HepG2 (cell line): ENCODE measurements at regions not wholly inside any gene's neighbourhood (a gene's known extent, or its start where the extent isn't known, plus 50 kb on each side); places are given as distances from the start of the nearest gene placed in this dataset.

Experiments
- ATAC-seq: fragments of 200-7000 bp; cut with Tn5 transposase; 3 replicates; pipeline ENCODE4 v1.9.1; 2020; ENCODE audit warnings: mild to moderate bottlenecking, moderate library complexity
- BruUV-seq: library from RNA; stranded (reverse); fragments of 400-500 nt; replicated peaks from 2 replicates; lab custom pipeline; 2021; lab: Mats Ljungman, UMichigan
- CTCF ChIA-PET: fragments of 300-600 bp; formaldehyde crosslinking; extraction: SDS; loops from one replicate; lab custom pipeline; 2021; ENCODE audit warnings: low total read pairs, inconsistent platforms, low intra/inter-chr PET ratio; lab: Yijun Ruan, JAX
- POLR2A ChIA-PET: fragments of 350-600 bp; sonication (Branson Sonifier 250); formaldehyde crosslinking; loops from one replicate; lab custom pipeline; 2020; ENCODE audit warnings: antibody characterized with exemption, inconsistent platforms; lab: Yijun Ruan, JAX
- DNase-seq: peaks from one replicate; pipeline ENCODE4 v3.0.0-alpha.2; 2015; ENCODE audit warnings: low spot score
- FAIRE-seq: peaks from 3 replicates; lab custom pipeline; 2011; peaks lifted over from hg19 to GRCh38; lab: Jason Lieb, UNC
- H2AFZ ChIP-seq: one replicate; pipeline ENCODE4 v1.6.1; 2011; ENCODE audit warnings: low read length, inconsistent platforms
- H3K27ac ChIP-seq: fragments of 300-600 bp; 3 replicates; pipeline ENCODE4 v1.8.0; 2011; ENCODE audit warnings: mixed run types, mild to moderate bottlenecking, mixed read lengths, low read length, inconsistent platforms; ENCODE audit not compliant: insufficient read depth; ENCODE audit errors: extremely low read length
- H3K27me3 ChIP-seq, 2 experiments: fragments of 200-600 bp in 1 of 2; 2 replicates in 1 of 2; 3 replicates in 1 of 2; pipeline versions ENCODE4 v1.6.0 to v1.8.0; 2011; ENCODE audit warnings: low read length in 2 of 2, mild to moderate bottlenecking in 2 of 2, moderate library complexity in 2 of 2, inconsistent platforms in 1 of 2; ENCODE audit not compliant: insufficient read depth in 2 of 2, control insufficient read depth in 1 of 2
- H3K36me3 ChIP-seq, 2 experiments: fragments of 200-600 bp in 1 of 2; replicated peaks in 1 of 2; 2 replicates in 1 of 2; 3 replicates in 1 of 2; pipeline versions ENCODE4 v1.5.1 to v1.8.0; 2011; ENCODE audit warnings: low read length in 2 of 2, inconsistent platforms in 1 of 2; ENCODE audit not compliant: insufficient read depth in 2 of 2, control insufficient read depth in 1 of 2
- H3K4me1 ChIP-seq: 2 replicates; pipeline ENCODE4 v1.5.1; 2012; ENCODE audit warnings: low read length, inconsistent platforms; ENCODE audit not compliant: insufficient read depth
- H3K4me2 ChIP-seq: 2 replicates; pipeline ENCODE4 v1.6.0; 2011; ENCODE audit warnings: low read depth, low read length, inconsistent platforms
- H3K4me3 ChIP-seq, 3 experiments: fragments of 200-600 bp in 1 of 3; sonication (generic), shearing (Covaris generic) in 1 of 3; replicated peaks in 1 of 3; 2 replicates each; pipeline ENCODE4 v1.5.1; 2011 to 2016; ENCODE audit warnings: low read length in 3 of 3, inconsistent platforms in 2 of 3, low read depth in 2 of 3, mild to moderate bottlenecking in 2 of 3, control low read depth in 1 of 3, mixed read lengths in 1 of 3; ENCODE audit not compliant: insufficient read depth in 1 of 3
- H3K79me2 ChIP-seq: one replicate; pipeline ENCODE4 v1.6.1; 2011; ENCODE audit warnings: low read length, inconsistent platforms; ENCODE audit not compliant: insufficient read depth
- H3K9ac ChIP-seq: 2 replicates; pipeline ENCODE4 v1.6.0; 2011; ENCODE audit warnings: mild to moderate bottlenecking, low read depth, low read length, inconsistent platforms; ENCODE audit not compliant: insufficient read depth
- H3K9me3 ChIP-seq: 2 replicates; pipeline ENCODE4 v1.5.1; 2012; ENCODE audit warnings: mild to moderate bottlenecking, low read length
- H4K20me1 ChIP-seq: 2 replicates; pipeline ENCODE4 v1.6.0; 2011; ENCODE audit warnings: inconsistent platforms, mild to moderate bottlenecking, low read length, moderate library complexity; ENCODE audit not compliant: insufficient read depth
- GMEB2 ChIP-seq: IDR thresholded peaks from 2 replicates; pipeline ENCODE4 v1.6.1; 2016; ENCODE audit warnings: missing biosample characterization, missing genetic modification reagents, low read depth
- GZF1 ChIP-seq: sonication (generic); formaldehyde crosslinking; IDR thresholded peaks from 2 replicates; pipeline ENCODE4 v1.5.1; 2020; ENCODE audit warnings: mild to moderate bottlenecking, missing genetic modification reagents
- NBN ChIP-seq: fragments of 450-650 bp; conservative IDR thresholded peaks from 2 replicates; pipeline ENCODE4 v1.6.1; 2017
- NR2C2 ChIP-seq: sonication (generic); formaldehyde crosslinking; IDR thresholded peaks from 2 replicates; pipeline ENCODE4 v1.4.0; 2020; ENCODE audit warnings: missing genetic modification reagents, mild to moderate bottlenecking, moderate library complexity, borderline replicate concordance
- TCF7L2 ChIP-seq: IDR thresholded peaks from 2 replicates; pipeline ENCODE4 v1.6.1; 2011; ENCODE audit warnings: mild to moderate bottlenecking, low read depth, low read length, moderate library complexity
- ZNF549 ChIP-seq: sonication (generic); formaldehyde crosslinking; IDR thresholded peaks from 2 replicates; pipeline ENCODE4 v1.5.0; 2020; ENCODE audit warnings: missing genetic modification reagents
- ZNF878 ChIP-seq: sonication (generic); formaldehyde crosslinking; IDR thresholded peaks from 2 replicates; pipeline ENCODE4 v1.8.1; 2023; ENCODE audit warnings: mild to moderate bottlenecking, missing genetic modification reagents, moderate library complexity
- WGBS: methylation state at CpG from one replicate; pipeline ENCODE4 v1.1.6; 2017; ENCODE audit warnings: low lambda C conversion rate; 5-methylcytosine and 5-hydroxymethylcytosine counted together
- in situ Hi-C: cut with HindIII; loops from 2 replicates; pipeline ENCODE4 v1.10.0; 2017; ENCODE audit warnings: low pct_unique_long_range_greater_than_20kb; ENCODE audit not compliant: extremely low pct_ligation_motif_present
- intact Hi-C: fragments of 100-400 bp; cut with micrococcal nuclease; formaldehyde crosslinking; loops from one replicate; pipeline ENCODE4 v1.10.0; 2022; ENCODE audit not compliant: unreplicated experiment
- TF ChIP-seq, protein P1 (sequence below): sonication (generic); formaldehyde crosslinking; IDR thresholded peaks from 2 replicates; pipeline ENCODE4 v1.4.0; 2020; ENCODE audit warnings: missing genetic modification reagents, borderline replicate concordance

- TF ChIP-seq, protein P1, sequence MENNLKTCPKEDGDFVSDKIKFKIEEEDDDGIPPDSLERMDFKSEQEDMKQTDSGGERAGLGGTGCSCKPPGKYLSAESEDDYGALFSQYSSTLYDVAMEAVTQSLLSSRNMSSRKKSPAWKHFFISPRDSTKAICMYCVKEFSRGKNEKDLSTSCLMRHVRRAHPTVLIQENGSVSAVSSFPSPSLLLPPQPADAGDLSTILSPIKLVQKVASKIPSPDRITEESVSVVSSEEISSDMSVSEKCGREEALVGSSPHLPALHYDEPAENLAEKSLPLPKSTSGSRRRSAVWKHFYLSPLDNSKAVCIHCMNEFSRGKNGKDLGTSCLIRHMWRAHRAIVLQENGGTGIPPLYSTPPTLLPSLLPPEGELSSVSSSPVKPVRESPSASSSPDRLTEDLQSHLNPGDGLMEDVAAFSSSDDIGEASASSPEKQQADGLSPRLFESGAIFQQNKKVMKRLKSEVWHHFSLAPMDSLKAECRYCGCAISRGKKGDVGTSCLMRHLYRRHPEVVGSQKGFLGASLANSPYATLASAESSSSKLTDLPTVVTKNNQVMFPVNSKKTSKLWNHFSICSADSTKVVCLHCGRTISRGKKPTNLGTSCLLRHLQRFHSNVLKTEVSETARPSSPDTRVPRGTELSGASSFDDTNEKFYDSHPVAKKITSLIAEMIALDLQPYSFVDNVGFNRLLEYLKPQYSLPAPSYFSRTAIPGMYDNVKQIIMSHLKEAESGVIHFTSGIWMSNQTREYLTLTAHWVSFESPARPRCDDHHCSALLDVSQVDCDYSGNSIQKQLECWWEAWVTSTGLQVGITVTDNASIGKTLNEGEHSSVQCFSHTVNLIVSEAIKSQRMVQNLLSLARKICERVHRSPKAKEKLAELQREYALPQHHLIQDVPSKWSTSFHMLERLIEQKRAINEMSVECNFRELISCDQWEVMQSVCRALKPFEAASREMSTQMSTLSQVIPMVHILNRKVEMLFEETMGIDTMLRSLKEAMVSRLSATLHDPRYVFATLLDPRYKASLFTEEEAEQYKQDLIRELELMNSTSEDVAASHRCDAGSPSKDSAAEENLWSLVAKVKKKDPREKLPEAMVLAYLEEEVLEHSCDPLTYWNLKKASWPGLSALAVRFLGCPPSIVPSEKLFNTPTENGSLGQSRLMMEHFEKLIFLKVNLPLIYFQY (CRISPR knock-in tag): no peak
- TF ChIP-seq ZNF549 (CRISPR knock-in tag) (no peak), NBN (no peak), NR2C2 (CRISPR knock-in tag) (no peak), GZF1 (CRISPR knock-in tag) (no peak)
Observed at GRCh38 chr12:131281016-131281415, 327.3 kb downstream of the ADGRD1 start (continued).

DNA sequence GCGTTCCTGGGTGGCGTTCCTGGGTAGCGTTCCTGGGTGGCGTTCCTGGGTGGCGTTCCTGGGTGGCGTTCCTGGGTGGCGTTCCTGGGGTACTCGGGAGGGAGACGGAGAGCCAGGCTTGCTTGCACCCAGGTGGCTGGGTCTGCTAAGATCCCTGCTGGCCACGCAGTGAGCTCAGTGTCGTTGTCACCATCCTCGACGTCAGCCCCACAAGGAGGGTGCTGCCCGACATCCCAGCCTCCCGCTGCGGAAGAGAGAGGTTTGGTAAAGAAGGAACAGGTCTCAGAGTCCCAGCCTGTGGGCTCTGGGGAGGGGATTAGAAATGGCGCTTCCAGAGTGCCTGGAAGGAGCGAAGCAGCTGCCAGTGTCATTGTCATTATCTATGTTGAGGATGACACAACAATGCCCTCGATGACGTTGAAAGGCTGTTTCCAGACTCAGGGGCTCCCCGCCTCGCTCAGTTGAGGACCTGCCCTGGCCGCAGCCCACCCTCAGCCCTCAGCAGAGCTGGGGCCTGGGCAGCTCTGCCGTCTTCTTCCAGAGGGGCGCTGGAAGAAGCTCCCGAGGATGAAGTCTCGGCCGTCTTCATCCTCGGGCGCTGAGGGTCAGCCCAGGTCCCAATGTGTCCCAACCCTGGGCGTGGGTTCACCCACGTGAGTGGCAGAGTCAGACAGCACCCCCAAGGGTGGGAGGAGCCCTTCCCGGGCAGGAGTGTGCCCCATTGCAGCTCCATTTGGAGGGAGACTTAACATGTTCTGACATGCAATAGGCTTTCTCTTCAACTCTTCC is 328.8 kb downstream of the ADGRD1 start:
- POLR2A ChIA-PET: no interaction called here
- ATAC-seq (no peak), FAIRE-seq (no peak), DNase-seq (no peak)
- 48% methylated on average over 12 of the region's 33 CpGs for WGBS
- Histone ChIP-seq H3K9me3 (no peaks in the 10 kb centered on the region), H2AFZ (no peak overlapping the region), H3K27me3 (peaks cover 4 to 20% of the 10 kb centered on the region in 2 experiments; a peak in 4 of 5 replicates), H3K4me2 (no peak overlapping the region), H3K9ac (no peak overlapping the region), H3K4me3 (no peak overlapping the region), H3K27ac (no peak overlapping the region), H3K4me1 (no peaks in the 10 kb centered on the region), H3K36me3 (no peaks in the 10 kb centered on the region), H3K79me2 (no peaks in the 10 kb centered on the region), H4K20me1 (no peaks in the 10 kb centered on the region)
- CTCF ChIA-PET: no interaction called here
- no TSS peak for BruUV-seq
- intact Hi-C loops: no loop called here
- TF ChIP-seq ZNF878 (CRISPR knock-in tag) (no peak), TCF7L2 (no peak), GMEB2 (CRISPR knock-in tag) (no peak)
- in situ Hi-C loops: no loop called here
